ENCODE measurements at regions not wholly inside any gene's neighbourhood (a gene's known extent, or its start where the extent isn't known, plus 50 kb on each side); places are given as distances from the start of the nearest gene placed in this dataset.
"Not testable (repeated sequence)": the region's sequence is repeated elsewhere in the genome, so short reads cannot be mapped to it uniquely, and the experiment has no call there.

- DNase-seq (ENCODE audit: low read depth in 2 of 2): not testable (repeated sequence)
These were observed 196.0 kb downstream of the TBC1D2B start for GRCh38 chr15:77881535-77881934.

GRCh38 chr15:77879466-77879865, 198.0 kb downstream of the TBC1D2B start:
- not testable (repeated sequence) for DNase-seq (ENCODE audit: low read depth in 2 of 2)

- DNase-seq (ENCODE audit: low read depth in 2 of 2): no peak
These were observed 199.5 kb downstream of the TBC1D2B start for GRCh38 chr15:77877869-77878577.

GRCh38 chr15:77876107-77876820, 201.2 kb downstream of the TBC1D2B start:
- DNase-seq (ENCODE audit: low read depth in 2 of 2): not testable (repeated sequence)

- peak in 1 of 2 donors; percentile 57 for DNase-seq (ENCODE audit: low read depth in 2 of 2)
These were observed 202.3 kb downstream of the TBC1D2B start for GRCh38 chr15:77875066-77875721.

- no peak for DNase-seq (ENCODE audit: low read depth in 2 of 2)
These were observed 203.4 kb downstream of the TBC1D2B start for GRCh38 chr15:77874063-77874462.

- not testable (repeated sequence) for DNase-seq (ENCODE audit: low read depth in 2 of 2)
These were observed 204.7 kb downstream of the TBC1D2B start for GRCh38 chr15:77872521-77873425.

- DNase-seq (ENCODE audit: low read depth in 2 of 2): no peak
These were observed 205.6 kb downstream of the TBC1D2B start for GRCh38 chr15:77871852-77872371.

GRCh38 chr15:77870195-77871065, 207.1 kb downstream of the TBC1D2B start:
- peak in 1 of 2 donors; percentile 55 for DNase-seq (ENCODE audit: low read depth in 2 of 2)

- peak in 1 of 2 donors; percentile 25 for DNase-seq (ENCODE audit: low read depth in 2 of 2)
These were observed 208.3 kb downstream of the TBC1D2B start for GRCh38 chr15:77869021-77869895.

GRCh38 chr15:77868048-77868629, 209.4 kb downstream of the TBC1D2B start:
- DNase-seq (ENCODE audit: low read depth in 2 of 2): not testable (repeated sequence)

GRCh38 chr15:77867266-77868047, 210.1 kb downstream of the TBC1D2B start:
- no peak for DNase-seq (ENCODE audit: low read depth in 2 of 2)

GRCh38 chr15:77866596-77867125, 210.8 kb downstream of the TBC1D2B start:
- no peak for DNase-seq (ENCODE audit: low read depth in 2 of 2)

GRCh38 chr15:77866186-77866585, 211.3 kb downstream of the TBC1D2B start:
- no peak for DNase-seq (ENCODE audit: low read depth in 2 of 2)

- no peak for DNase-seq (ENCODE audit: low read depth in 2 of 2)
These were observed 211.8 kb downstream of the TBC1D2B start for GRCh38 chr15:77865701-77866100.

GRCh38 chr15:77865106-77865610, 212.4 kb downstream of the TBC1D2B start:
- DNase-seq (ENCODE audit: low read depth in 2 of 2): no peak
